ENCODE measurements at regions not wholly inside any gene's neighbourhood (a gene's known extent, or its start where the extent isn't known, plus 50 kb on each side); places are given as distances from the start of the nearest gene placed in this dataset.

- TF ChIP-seq POLR2A (IDR thresholded peaks at IDR 0.05; ENCODE audit: low read depth, low read length) (no peak), POLR2AphosphoS5 (IDR thresholded peaks at IDR 0.05; ENCODE audit: low read depth, low read length) (no peak)
Observed at GRCh38 chr5:36778336-36778735, 98.2 kb upstream of the NIPBL start.

Data from GM12892 (cell line).